KOPT-K1 (cell line): ENCODE measurements at regions not wholly inside any gene's neighbourhood (a gene's known extent, or its start where the extent isn't known, plus 50 kb on each side); places are given as distances from the start of the nearest gene placed in this dataset.
"Not testable (repeated sequence)": the region's sequence is repeated elsewhere in the genome, so short reads cannot be mapped to it uniquely, and the experiment has no call there.

Source experiments
- H3K27ac ChIP-seq: fragments of 200-600 bp; sonication (generic); 2 replicates; pipeline ENCODE4 v1.5.1; 2016; ENCODE audit warnings: antibody characterized with exemption, mild to moderate bottlenecking, low read depth, low read length; ENCODE audit not compliant: poor library complexity, severe bottlenecking
- H3K36me3 ChIP-seq: fragments of 200-600 bp; sonication (generic); 2 replicates; pipeline ENCODE4 v1.5.1; 2017; ENCODE audit warnings: antibody characterized with exemption, mild to moderate bottlenecking, low read length, moderate library complexity; ENCODE audit not compliant: insufficient read depth
- H3K9me3 ChIP-seq: fragments of 200-600 bp; sonication (generic); 2 replicates; pipeline ENCODE4 v1.5.1; 2017; ENCODE audit warnings: antibody characterized with exemption, low read length, mild to moderate bottlenecking; ENCODE audit not compliant: insufficient read depth, poor library complexity, severe bottlenecking

GRCh38 chr2:189312643-189313042 lies 128.6 kb upstream of the WDR75 start:
- no peaks in the 10 kb centered on the region for H3K9me3 ChIP-seq
- no peaks in the 10 kb centered on the region for H3K36me3 ChIP-seq
- H3K27ac ChIP-seq: peak overlapping the region; percentile 58

GRCh38 chr2:189318761-189319160 lies 122.5 kb upstream of the WDR75 start:
- Histone ChIP-seq H3K27ac (no peak overlapping the region), H3K9me3 (no peaks in the 10 kb centered on the region)

GRCh38 chr2:189319424-189319823 lies 121.8 kb upstream of the WDR75 start:
- not testable (repeated sequence) for H3K9me3 ChIP-seq, H3K27ac ChIP-seq, H3K36me3 ChIP-seq

More at GRCh38 chr2:189318761-189319160, 122.5 kb upstream of the WDR75 start:
- H3K36me3 ChIP-seq: no peaks in the 10 kb centered on the region

GRCh38 chr2:189327879-189328847 lies 113.1 kb upstream of the WDR75 start:
- Histone ChIP-seq H3K27ac (no peak overlapping the region), H3K9me3 (peaks cover 5% of the 10 kb centered on the region), H3K36me3 (no peaks in the 10 kb centered on the region)

- H3K9me3 ChIP-seq: peaks cover 5% of the 10 kb centered on the region
- no peaks in the 10 kb centered on the region for H3K36me3 ChIP-seq
- no peak overlapping the region for H3K27ac ChIP-seq
Observed at GRCh38 chr2:189328848-189329245, 112.4 kb upstream of the WDR75 start.

- Histone ChIP-seq H3K9me3 (peaks cover 20% of the 10 kb centered on the region), H3K27ac (no peak overlapping the region), H3K36me3 (no peaks in the 10 kb centered on the region)
Observed at GRCh38 chr2:189336276-189336975, 104.8 kb upstream of the WDR75 start.

- H3K27ac ChIP-seq: no peak overlapping the region
- H3K9me3 ChIP-seq: peaks cover 14% of the 10 kb centered on the region
- H3K36me3 ChIP-seq: no peaks in the 10 kb centered on the region
Observed at GRCh38 chr2:189337656-189338055, 103.6 kb upstream of the WDR75 start.

- Histone ChIP-seq H3K9me3 (peaks cover 14% of the 10 kb centered on the region), H3K27ac (no peak overlapping the region), H3K36me3 (no peaks in the 10 kb centered on the region)
Observed at GRCh38 chr2:189338115-189338514, 103.2 kb upstream of the WDR75 start.

GRCh38 chr2:189341077-189341476 lies 100.2 kb upstream of the WDR75 start:
- Histone ChIP-seq H3K9me3 (peaks cover 14% of the 10 kb centered on the region), H3K27ac (no peak overlapping the region), H3K36me3 (no peaks in the 10 kb centered on the region)

- H3K27ac ChIP-seq: no peak overlapping the region
- H3K9me3 ChIP-seq: peaks cover 11% of the 10 kb centered on the region
- no peaks in the 10 kb centered on the region for H3K36me3 ChIP-seq
Observed at GRCh38 chr2:189344043-189344442, 97.2 kb upstream of the WDR75 start.

- Histone ChIP-seq H3K27ac (no peak overlapping the region), H3K36me3 (no peaks in the 10 kb centered on the region), H3K9me3 (no peaks in the 10 kb centered on the region)
Observed at GRCh38 chr2:189347540-189347939, 93.7 kb upstream of the WDR75 start.

GRCh38 chr2:189348369-189348768 lies 92.9 kb upstream of the WDR75 start:
- Histone ChIP-seq H3K9me3 (no peaks in the 10 kb centered on the region), H3K27ac (no peak overlapping the region), H3K36me3 (no peaks in the 10 kb centered on the region)

- Histone ChIP-seq H3K27ac (no peak overlapping the region), H3K36me3 (no peaks in the 10 kb centered on the region), H3K9me3 (no peaks in the 10 kb centered on the region)
Observed at GRCh38 chr2:189350540-189351209, 90.6 kb upstream of the WDR75 start.

GRCh38 chr2:189351933-189352332 lies 89.3 kb upstream of the WDR75 start:
- not testable (repeated sequence) for H3K36me3 ChIP-seq, H3K9me3 ChIP-seq, H3K27ac ChIP-seq

GRCh38 chr2:189357375-189357774 lies 83.9 kb upstream of the WDR75 start:
- not testable (repeated sequence) for H3K9me3 ChIP-seq, H3K27ac ChIP-seq, H3K36me3 ChIP-seq
